Osteoblast (primary cell): ENCODE measurements at regions not wholly inside any gene's neighbourhood (a gene's known extent, or its start where the extent isn't known, plus 50 kb on each side); places are given as distances from the start of the nearest gene placed in this dataset.

Experiments used
- DNase-seq: peaks from one replicate; pipeline ENCODE4 v3.0.0; 2011; ENCODE audit warnings: low spot score, mixed read lengths; ENCODE audit not compliant: insufficient read length; ENCODE audit errors: missing footprints
- H2AFZ ChIP-seq: 2 replicates; pipeline ENCODE4 v1.6.0; 2011; ENCODE audit warnings: mild to moderate bottlenecking, low read length
- H3K27ac ChIP-seq: 2 replicates; pipeline ENCODE4 v1.5.1; 2011; ENCODE audit warnings: mild to moderate bottlenecking, low read depth, low read length, moderate library complexity
- H3K27me3 ChIP-seq: 2 replicates; pipeline ENCODE4 v1.6.0; 2012; ENCODE audit warnings: mild to moderate bottlenecking, control low read depth, inconsistent platforms, low read length, moderate library complexity; ENCODE audit not compliant: insufficient read depth
- H3K36me3 ChIP-seq: 2 replicates; pipeline ENCODE4 v1.5.1; 2011; ENCODE audit warnings: mild to moderate bottlenecking, low read length, control low read depth, moderate library complexity; ENCODE audit not compliant: insufficient read depth
- H3K4me1 ChIP-seq: 2 replicates; pipeline ENCODE4 v1.5.1; 2011; ENCODE audit warnings: mild to moderate bottlenecking, low read length, control low read depth, moderate library complexity; ENCODE audit not compliant: insufficient read depth
- H3K4me2 ChIP-seq: 2 replicates; pipeline ENCODE4 v1.6.0; 2011; ENCODE audit warnings: mild to moderate bottlenecking, low read length; ENCODE audit not compliant: insufficient read depth
- H3K4me3 ChIP-seq: fragments of 200-600 bp; sonication (generic); 3 replicates; pipeline ENCODE4 v1.5.1; 2012; ENCODE audit warnings: mild to moderate bottlenecking, low read length, inconsistent platforms; ENCODE audit not compliant: insufficient read depth
- H3K79me2 ChIP-seq: 2 replicates; pipeline ENCODE4 v1.6.0; 2012; ENCODE audit warnings: mild to moderate bottlenecking, low read length, control low read depth, inconsistent platforms; ENCODE audit not compliant: insufficient read depth
- H3K9me3 ChIP-seq: 2 replicates; pipeline ENCODE4 v1.5.1; 2011; ENCODE audit warnings: low read depth, low read length, control low read depth
- H4K20me1 ChIP-seq: 2 replicates; pipeline ENCODE4 v1.6.0; 2012; ENCODE audit warnings: mild to moderate bottlenecking, low read length, control low read depth; ENCODE audit not compliant: insufficient read depth
- TF ChIP-seq, protein P1 (sequence below): IDR thresholded peaks from 2 replicates; pipeline ENCODE4 v1.5.1; 2011; ENCODE audit warnings: mild to moderate bottlenecking, low read depth, low read length, moderate library complexity; ENCODE audit errors: extremely low read depth

DNA sequence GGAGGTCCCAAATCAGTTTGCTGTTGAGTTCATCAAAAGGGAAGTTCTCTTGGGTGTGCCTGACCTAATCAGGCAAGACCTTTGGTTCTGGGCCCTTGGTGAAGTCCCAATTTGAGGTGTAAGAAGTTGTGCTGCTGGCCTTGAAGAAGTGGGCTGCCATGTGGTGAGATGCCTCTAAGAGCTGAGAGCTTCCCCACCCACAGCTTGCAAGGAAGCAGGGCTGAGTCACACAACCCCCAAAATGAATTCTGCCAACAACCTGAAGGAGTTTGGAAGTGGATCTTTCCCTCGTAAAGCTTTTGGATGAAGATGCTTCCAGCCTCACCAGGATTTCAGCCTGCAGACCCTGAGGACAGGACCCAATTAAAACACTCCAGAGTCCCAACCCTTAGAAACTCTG, 129.3 kb upstream of the NSMCE3 start:
- Histone ChIP-seq H3K4me3 (no peak overlapping the region), H3K27ac (no peak overlapping the region), H3K9me3 (no peaks in the 10 kb centered on the region), H2AFZ (no peak overlapping the region), H3K4me1 (no peaks in the 10 kb centered on the region), H4K20me1 (no peaks in the 10 kb centered on the region), H3K4me2 (no peak overlapping the region), H3K27me3 (no peaks in the 10 kb centered on the region), H3K36me3 (no peaks in the 10 kb centered on the region), H3K79me2 (no peaks in the 10 kb centered on the region)
- TF ChIP-seq, protein P1, sequence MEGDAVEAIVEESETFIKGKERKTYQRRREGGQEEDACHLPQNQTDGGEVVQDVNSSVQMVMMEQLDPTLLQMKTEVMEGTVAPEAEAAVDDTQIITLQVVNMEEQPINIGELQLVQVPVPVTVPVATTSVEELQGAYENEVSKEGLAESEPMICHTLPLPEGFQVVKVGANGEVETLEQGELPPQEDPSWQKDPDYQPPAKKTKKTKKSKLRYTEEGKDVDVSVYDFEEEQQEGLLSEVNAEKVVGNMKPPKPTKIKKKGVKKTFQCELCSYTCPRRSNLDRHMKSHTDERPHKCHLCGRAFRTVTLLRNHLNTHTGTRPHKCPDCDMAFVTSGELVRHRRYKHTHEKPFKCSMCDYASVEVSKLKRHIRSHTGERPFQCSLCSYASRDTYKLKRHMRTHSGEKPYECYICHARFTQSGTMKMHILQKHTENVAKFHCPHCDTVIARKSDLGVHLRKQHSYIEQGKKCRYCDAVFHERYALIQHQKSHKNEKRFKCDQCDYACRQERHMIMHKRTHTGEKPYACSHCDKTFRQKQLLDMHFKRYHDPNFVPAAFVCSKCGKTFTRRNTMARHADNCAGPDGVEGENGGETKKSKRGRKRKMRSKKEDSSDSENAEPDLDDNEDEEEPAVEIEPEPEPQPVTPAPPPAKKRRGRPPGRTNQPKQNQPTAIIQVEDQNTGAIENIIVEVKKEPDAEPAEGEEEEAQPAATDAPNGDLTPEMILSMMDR: no peak
- DNase-seq: no peak

DNA sequence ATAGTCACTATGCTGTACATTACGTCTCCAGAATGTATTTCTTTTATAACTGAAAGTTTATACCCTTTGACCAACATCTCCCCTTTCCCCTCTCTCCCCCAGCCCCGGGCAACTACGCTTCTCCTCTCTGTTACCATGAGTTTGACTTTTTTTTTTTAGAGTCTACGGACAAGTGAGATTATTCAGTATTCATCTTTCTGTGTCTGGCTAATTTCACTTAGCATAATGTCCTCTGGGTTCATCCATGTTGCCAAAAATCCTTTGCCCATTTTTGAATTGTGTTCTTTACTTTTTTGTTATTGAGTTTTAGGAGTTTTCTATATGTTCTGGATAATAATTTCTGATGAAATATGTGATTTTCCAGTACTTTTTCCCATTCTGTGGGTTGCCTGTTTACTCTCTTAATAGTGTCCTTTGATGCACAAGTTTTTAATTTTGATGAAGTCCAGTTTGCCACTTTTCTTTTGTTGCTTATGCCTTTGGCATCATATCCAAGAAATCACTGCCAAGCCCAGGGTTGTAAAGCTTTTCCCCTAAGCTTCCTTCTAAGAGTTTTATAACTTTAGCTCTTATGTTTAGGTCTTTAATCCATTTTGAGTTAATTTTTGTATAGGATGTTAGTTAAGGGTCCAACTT, 126.7 kb upstream of the NSMCE3 start:
- no peak overlapping the region for H3K27ac ChIP-seq
- no peak overlapping the region for H3K4me2 ChIP-seq
- no peaks in the 10 kb centered on the region for H4K20me1 ChIP-seq
- H3K4me1 ChIP-seq: no peaks in the 10 kb centered on the region
- H3K4me3 ChIP-seq: no peak overlapping the region
- H3K27me3 ChIP-seq: no peaks in the 10 kb centered on the region
- H3K36me3 ChIP-seq: no peaks in the 10 kb centered on the region
- H2AFZ ChIP-seq: no peak overlapping the region
- no peaks in the 10 kb centered on the region for H3K9me3 ChIP-seq
- no peak for DNase-seq
- H3K79me2 ChIP-seq: no peaks in the 10 kb centered on the region
- TF ChIP-seq, protein P1: no peak

DNA sequence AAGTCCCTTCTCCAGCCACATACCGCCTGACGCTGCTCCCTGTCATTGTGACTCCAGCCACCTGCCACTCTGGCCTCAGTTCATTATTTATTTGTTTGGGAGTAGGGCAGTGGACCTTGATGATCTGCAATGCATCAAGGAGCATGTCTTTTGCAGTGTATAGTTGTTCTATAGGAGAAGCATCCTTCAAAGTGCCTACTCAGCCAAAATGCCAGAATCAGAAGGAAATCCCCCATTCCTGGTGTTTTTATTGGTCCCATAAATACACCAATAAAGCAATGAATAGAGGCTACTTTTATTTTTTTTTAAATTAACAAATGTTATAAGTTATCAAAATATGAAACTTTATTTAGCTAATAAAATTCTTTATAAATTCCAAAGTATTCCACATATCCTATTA, 123.8 kb upstream of the NSMCE3 start:
- no peaks in the 10 kb centered on the region for H3K36me3 ChIP-seq
- no peaks in the 10 kb centered on the region for H3K79me2 ChIP-seq
- DNase-seq: no peak
- no peak overlapping the region for H3K4me3 ChIP-seq
- H3K4me1 ChIP-seq: no peaks in the 10 kb centered on the region
- H4K20me1 ChIP-seq: no peaks in the 10 kb centered on the region
- no peak overlapping the region for H3K4me2 ChIP-seq
- H3K27me3 ChIP-seq: no peaks in the 10 kb centered on the region
- no peak overlapping the region for H2AFZ ChIP-seq
- H3K27ac ChIP-seq: no peak overlapping the region
- H3K9me3 ChIP-seq: no peaks in the 10 kb centered on the region
- TF ChIP-seq, protein P1: no peak

DNA sequence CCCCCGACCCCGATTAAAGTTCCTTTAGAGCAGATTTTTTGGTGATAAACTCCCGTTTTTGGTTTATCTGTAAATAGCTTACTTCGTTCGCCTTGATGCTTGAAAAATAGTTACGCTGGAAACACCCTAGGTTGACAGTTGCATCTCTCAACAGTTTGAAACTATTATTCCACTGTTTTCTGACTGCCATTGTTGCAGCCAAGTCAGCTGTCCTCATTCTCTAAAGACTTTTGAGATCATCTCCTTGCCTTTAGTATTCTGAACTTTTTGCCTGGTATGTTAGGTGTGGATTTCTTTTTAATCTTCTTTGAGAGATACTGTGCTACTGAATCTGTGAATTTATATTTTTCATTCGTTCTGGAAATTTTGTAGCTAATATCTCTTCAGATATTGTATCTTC, 122.7 kb upstream of the NSMCE3 start:
- no peaks in the 10 kb centered on the region for H3K79me2 ChIP-seq
- H3K36me3 ChIP-seq: no peaks in the 10 kb centered on the region
- H3K4me2 ChIP-seq: no peak overlapping the region
- DNase-seq: no peak
- no peak overlapping the region for H3K4me3 ChIP-seq
- H2AFZ ChIP-seq: no peak overlapping the region
- no peaks in the 10 kb centered on the region for H3K27me3 ChIP-seq
- no peaks in the 10 kb centered on the region for H3K9me3 ChIP-seq
- no peaks in the 10 kb centered on the region for H3K4me1 ChIP-seq
- TF ChIP-seq, protein P1: no peak
- no peak overlapping the region for H3K27ac ChIP-seq
- no peaks in the 10 kb centered on the region for H4K20me1 ChIP-seq
